ENCODE measurements at regions not wholly inside any gene's neighbourhood (a gene's known extent, or its start where the extent isn't known, plus 50 kb on each side); places are given as distances from the start of the nearest gene placed in this dataset.

DNA sequence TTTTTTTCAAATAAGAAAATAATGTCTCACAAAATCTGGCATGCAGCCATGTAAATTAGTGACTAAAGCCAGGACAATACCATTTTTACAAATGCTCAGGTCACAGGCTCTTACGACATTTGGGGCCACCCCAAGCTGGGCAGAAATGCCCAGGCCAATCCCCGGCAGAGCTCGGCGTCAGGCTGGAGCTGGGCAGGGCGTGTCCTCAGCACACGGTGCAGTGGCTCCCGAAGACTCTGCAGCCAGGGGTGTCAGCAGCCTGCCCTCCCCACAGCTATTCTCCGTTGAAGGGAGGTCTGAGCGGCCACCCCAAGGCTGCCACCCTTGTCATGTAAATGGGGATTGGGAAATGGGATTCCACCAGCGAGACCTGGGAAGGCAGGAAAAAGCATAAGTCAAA, 158.6 kb downstream of the DICER1 start:
- TF ChIP-seq, protein P1, sequence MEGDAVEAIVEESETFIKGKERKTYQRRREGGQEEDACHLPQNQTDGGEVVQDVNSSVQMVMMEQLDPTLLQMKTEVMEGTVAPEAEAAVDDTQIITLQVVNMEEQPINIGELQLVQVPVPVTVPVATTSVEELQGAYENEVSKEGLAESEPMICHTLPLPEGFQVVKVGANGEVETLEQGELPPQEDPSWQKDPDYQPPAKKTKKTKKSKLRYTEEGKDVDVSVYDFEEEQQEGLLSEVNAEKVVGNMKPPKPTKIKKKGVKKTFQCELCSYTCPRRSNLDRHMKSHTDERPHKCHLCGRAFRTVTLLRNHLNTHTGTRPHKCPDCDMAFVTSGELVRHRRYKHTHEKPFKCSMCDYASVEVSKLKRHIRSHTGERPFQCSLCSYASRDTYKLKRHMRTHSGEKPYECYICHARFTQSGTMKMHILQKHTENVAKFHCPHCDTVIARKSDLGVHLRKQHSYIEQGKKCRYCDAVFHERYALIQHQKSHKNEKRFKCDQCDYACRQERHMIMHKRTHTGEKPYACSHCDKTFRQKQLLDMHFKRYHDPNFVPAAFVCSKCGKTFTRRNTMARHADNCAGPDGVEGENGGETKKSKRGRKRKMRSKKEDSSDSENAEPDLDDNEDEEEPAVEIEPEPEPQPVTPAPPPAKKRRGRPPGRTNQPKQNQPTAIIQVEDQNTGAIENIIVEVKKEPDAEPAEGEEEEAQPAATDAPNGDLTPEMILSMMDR (IDR thresholded peaks at IDR 0.05) = no peak
- no peak for DNase-seq (ENCODE audit: low spot score)
- ATAC-seq (ENCODE audit: low FRiP score) = no peak

DNA sequence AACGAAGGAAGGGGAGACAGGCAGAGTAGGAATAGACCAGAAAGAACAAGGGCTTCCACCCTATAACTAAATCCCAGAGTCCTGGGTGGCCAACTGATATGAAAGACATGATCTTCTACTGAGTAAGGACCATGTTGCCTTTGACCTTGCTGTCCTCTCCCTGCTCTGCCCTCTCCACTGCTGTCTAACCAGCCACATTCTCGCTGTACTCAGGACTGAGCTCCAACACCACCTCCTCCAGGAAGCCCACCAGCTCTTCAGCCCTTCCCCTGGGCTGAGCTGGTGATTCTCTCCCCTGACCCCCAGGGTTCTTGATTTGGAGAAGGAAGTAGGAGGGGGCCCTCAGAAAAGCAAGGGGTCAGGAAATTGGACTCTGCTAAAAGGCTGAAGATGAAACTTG, 159.2 kb downstream of the DICER1 start:
- no peak for ATAC-seq (ENCODE audit: low FRiP score)

DNA sequence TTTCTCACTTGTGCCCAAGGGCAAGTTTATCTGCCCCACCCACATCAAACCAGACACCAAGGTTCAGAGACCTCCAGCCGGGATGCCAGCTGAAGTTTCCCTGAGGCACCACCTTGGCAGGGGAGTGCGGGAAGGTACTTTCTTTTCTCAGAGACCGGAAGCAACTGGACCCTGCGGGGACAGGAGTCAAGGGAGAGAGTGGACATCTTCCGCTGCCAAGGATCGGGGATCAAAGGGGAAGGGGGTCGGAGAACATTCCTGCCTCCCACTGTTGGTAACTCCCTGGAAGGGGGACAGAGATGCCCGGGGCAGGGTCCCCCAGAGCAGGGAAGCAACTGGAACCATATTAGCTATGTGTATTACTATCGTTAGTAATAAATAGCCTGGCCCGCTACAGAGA, 161.8 kb downstream of the DICER1 start:
- no peak for ATAC-seq (ENCODE audit: low FRiP score)
- no peak for DNase-seq (ENCODE audit: low spot score)
- TF ChIP-seq, protein P1 (IDR thresholded peaks at IDR 0.05) = no peak

More for the DNA sequence above, 159.2 kb downstream of the DICER1 start:
- no peak for DNase-seq (ENCODE audit: low spot score)
- TF ChIP-seq, protein P1 (IDR thresholded peaks at IDR 0.05) = no peak

DNA sequence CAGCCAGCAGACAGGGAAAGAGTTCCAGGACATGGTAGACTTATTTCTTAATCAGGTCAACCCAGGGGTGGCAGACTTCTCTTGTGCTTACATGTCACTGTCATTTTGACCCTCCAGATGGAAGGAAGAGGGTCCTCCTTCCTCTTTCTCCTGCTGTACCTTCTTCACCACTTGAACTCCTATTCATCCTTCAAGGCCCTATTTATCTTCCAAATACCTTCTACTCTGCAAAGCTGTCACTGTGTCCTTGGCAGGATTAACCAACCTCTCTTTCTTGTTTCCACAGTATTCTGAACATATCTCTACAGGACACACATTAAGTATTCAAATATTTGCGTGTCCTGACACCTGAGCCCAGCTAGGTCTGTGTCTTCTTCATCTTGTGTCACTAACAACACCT, 163.1 kb downstream of the DICER1 start:
- DNase-seq (ENCODE audit: low spot score) (no peak), ATAC-seq (ENCODE audit: low FRiP score) (no peak)
- TF ChIP-seq, protein P1 (IDR thresholded peaks at IDR 0.05) = no peak

DNA sequence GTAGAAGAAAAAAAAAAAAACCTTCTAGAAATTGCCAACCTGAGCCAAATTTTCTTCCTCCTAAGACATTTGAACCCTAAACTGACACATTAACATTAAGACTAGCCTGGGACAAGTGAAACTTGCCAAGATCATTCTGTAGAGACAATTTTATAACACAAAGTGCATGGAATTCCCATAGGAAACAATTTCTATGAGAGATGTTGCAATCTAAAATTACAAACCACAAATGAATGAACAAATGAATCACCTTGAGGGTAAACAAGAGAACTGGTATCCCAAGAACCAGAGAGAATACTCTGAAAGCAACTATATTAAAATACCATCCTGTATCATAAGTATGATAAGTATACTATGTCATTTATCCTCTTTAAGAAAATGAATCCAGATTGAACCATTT, 165.3 kb downstream of the DICER1 start:
- TF ChIP-seq, protein P1 (IDR thresholded peaks at IDR 0.05) = no peak
- ATAC-seq (ENCODE audit: low FRiP score) = no peak

DNA sequence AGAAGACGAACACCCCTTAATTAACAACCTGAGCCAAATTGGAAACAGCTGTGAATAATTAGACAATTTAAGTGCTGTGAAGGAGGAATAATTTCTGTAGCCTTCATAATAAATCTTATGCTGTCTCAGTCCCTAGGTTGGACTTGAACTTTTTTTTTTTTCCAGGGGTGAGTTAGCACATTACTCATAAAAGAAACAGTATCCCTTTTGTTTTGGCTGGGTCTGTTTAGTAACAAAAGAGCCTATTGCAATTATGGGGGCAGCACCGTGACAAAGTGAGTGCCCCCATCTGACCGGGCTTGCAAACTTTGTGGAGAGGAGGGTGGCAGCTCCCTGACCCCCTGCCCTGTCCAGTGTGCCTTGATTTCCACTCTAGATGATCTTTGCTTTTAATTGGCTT, 167.4 kb downstream of the DICER1 start:
- no peak for DNase-seq (ENCODE audit: low spot score)

More for the DNA sequence above, 165.3 kb downstream of the DICER1 start:
- no peak for DNase-seq (ENCODE audit: low spot score)

DNA sequence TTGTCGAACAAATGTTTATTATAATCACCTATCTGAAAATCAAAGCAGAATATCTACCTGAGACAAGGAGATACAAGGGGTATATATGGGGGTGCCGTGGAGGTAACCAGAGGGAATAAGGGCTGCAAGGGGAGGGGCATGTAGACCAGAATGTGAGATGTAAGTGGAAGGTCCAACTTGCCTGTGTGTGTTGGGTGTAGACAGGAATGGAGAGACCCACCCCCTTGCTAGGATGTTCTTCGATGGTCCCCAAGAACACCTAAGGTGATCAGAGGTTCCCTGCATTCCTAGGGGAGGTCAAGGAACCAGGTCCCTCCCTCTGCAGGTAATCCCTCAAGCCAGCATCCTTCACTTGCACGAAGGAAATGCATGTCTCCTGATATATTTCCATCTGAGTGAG, 167.9 kb downstream of the DICER1 start:
- TF ChIP-seq, protein P1 (IDR thresholded peaks at IDR 0.05) = no peak
- DNase-seq (ENCODE audit: low spot score) = no peak
- no peak for ATAC-seq (ENCODE audit: low FRiP score)

More for the DNA sequence above, 167.4 kb downstream of the DICER1 start:
- ATAC-seq (ENCODE audit: low FRiP score) = no peak
- TF ChIP-seq, protein P1 (IDR thresholded peaks at IDR 0.05) = no peak
